Caco-2 (cell line): ENCODE measurements at regions not wholly inside any gene's neighbourhood (a gene's known extent, or its start where the extent isn't known, plus 50 kb on each side); places are given as distances from the start of the nearest gene placed in this dataset.

Experiments used
- BruUV-seq: library from RNA; stranded (reverse); fragments of 400-500 nt; replicated peaks from 2 replicates; lab custom pipeline; 2021; lab: Mats Ljungman, UMichigan
- CTCF ChIA-PET: fragments of 300-600 bp; sonication (Branson Sonifier 250); formaldehyde crosslinking; loops from one replicate; lab custom pipeline; 2022; ENCODE audit warnings: antibody characterized with exemption; lab: Charles Lee
- POLR2A ChIA-PET: fragments of 300-600 bp; sonication (Branson Sonifier 250); formaldehyde crosslinking; loops from one replicate; lab custom pipeline; 2022; ENCODE audit warnings: antibody characterized with exemption; lab: Charles Lee
- DNase-seq, 2 experiments: peaks; one replicate each; pipeline versions ENCODE4 v3.0.0 to v3.0.0-alpha.2; 2020 to 2022
- H3K27me3 ChIP-seq: replicated peaks from 2 replicates; pipeline ENCODE4 v1.6.0; 2011; ENCODE audit warnings: low read length; ENCODE audit not compliant: control insufficient read depth, insufficient read depth
- H3K36me3 ChIP-seq: 2 replicates; pipeline ENCODE4 v1.5.1; 2011; ENCODE audit warnings: low read length; ENCODE audit not compliant: control insufficient read depth, insufficient read depth
- H3K4me1 ChIP-seq: fragments of 250-450 bp; sonication (Bioruptor Pico); 2 replicates; pipeline ENCODE4 v1.5.1; 2020; ENCODE audit warnings: mild to moderate bottlenecking
- H3K4me3 ChIP-seq: 2 replicates; pipeline ENCODE4 v1.5.1; 2011; ENCODE audit warnings: low read depth, mild to moderate bottlenecking, control low read depth, low read length
- H3K9me3 ChIP-seq: fragments of 250-450 bp; sonication (Bioruptor Pico); 2 replicates; pipeline ENCODE4 v1.5.1; 2020; ENCODE audit warnings: mild to moderate bottlenecking, moderate library complexity
- H3K27ac Mint-ChIP-seq: one replicate; pipeline ENCODE4 v1.8.0; 2022; ENCODE audit warnings: mixed read lengths; ENCODE audit not compliant: unreplicated experiment
- H3K27me3 Mint-ChIP-seq: one replicate; pipeline ENCODE4 v1.8.0; 2022; ENCODE audit warnings: mixed read lengths; ENCODE audit not compliant: insufficient read depth, unreplicated experiment
- H3K36me3 Mint-ChIP-seq: one replicate; pipeline ENCODE4 v1.8.0; 2022; ENCODE audit warnings: mild to moderate bottlenecking, mixed read lengths; ENCODE audit not compliant: insufficient read depth, unreplicated experiment
- H3K4me1 Mint-ChIP-seq: one replicate; pipeline ENCODE4 v1.8.0; 2022; ENCODE audit warnings: low read depth, mixed read lengths; ENCODE audit not compliant: unreplicated experiment
- H3K4me3 Mint-ChIP-seq: one replicate; pipeline ENCODE4 v1.8.0; 2022; ENCODE audit warnings: mild to moderate bottlenecking, moderate library complexity, mixed read lengths; ENCODE audit not compliant: unreplicated experiment
- H3K9me3 Mint-ChIP-seq: one replicate; pipeline ENCODE4 v1.8.0; 2022; ENCODE audit warnings: mixed read lengths; ENCODE audit not compliant: unreplicated experiment
- intact Hi-C: fragments of 100-400 bp; cut with micrococcal nuclease; formaldehyde crosslinking; loops from one replicate; pipeline ENCODE4 v1.10.0; 2022; ENCODE audit not compliant: unreplicated experiment
- TF ChIP-seq, protein P1 (sequence below), 2 experiments: fragments of 200-600 bp in 1 of 2; IDR thresholded peaks; 1 replicate in 1 of 2; 2 replicates in 1 of 2; pipeline versions ENCODE4 v1.5.1 to v1.8.0; 2011 to 2022; ENCODE audit warnings: antibody characterized with exemption in 1 of 2, control low read depth in 1 of 2, inconsistent platforms in 1 of 2, low read depth in 1 of 2, low read length in 1 of 2, mild to moderate bottlenecking in 1 of 2, moderate library complexity in 1 of 2; ENCODE audit not compliant: insufficient read depth in 1 of 2, severe bottlenecking in 1 of 2, unreplicated experiment in 1 of 2

GRCh38 chr5:175591293-175591692 is 66.6 kb upstream of the HRH2 start:
- Histone ChIP-seq H3K4me1 (no peaks in the 10 kb centered on the region), H3K27me3 (no peaks in the 10 kb centered on the region), H3K9me3 (no peaks in the 10 kb centered on the region), H3K4me3 (no peak overlapping the region), H3K36me3 (no peaks in the 10 kb centered on the region)
- TF ChIP-seq, protein P1, sequence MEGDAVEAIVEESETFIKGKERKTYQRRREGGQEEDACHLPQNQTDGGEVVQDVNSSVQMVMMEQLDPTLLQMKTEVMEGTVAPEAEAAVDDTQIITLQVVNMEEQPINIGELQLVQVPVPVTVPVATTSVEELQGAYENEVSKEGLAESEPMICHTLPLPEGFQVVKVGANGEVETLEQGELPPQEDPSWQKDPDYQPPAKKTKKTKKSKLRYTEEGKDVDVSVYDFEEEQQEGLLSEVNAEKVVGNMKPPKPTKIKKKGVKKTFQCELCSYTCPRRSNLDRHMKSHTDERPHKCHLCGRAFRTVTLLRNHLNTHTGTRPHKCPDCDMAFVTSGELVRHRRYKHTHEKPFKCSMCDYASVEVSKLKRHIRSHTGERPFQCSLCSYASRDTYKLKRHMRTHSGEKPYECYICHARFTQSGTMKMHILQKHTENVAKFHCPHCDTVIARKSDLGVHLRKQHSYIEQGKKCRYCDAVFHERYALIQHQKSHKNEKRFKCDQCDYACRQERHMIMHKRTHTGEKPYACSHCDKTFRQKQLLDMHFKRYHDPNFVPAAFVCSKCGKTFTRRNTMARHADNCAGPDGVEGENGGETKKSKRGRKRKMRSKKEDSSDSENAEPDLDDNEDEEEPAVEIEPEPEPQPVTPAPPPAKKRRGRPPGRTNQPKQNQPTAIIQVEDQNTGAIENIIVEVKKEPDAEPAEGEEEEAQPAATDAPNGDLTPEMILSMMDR (IDR thresholded peaks at IDR 0.05; ENCODE audit: insufficient read depth in 1 of 2, low read depth in 1 of 2, low read length in 1 of 2, severe bottlenecking in 1 of 2, unreplicated experiment in 1 of 2), result no peak
- Mint-ChIP-seq H3K4me3 (no peak overlapping the region), H3K4me1 (no peaks in the 10 kb centered on the region), H3K36me3 (no peaks in the 10 kb centered on the region), H3K27ac (no peak overlapping the region), H3K27me3 (peaks cover 14% of the 10 kb centered on the region), H3K9me3 (peaks cover 15% of the 10 kb centered on the region)
- no peak for DNase-seq
- intact Hi-C loops, result no loop called here
- POLR2A ChIA-PET, result no interaction called here
- CTCF ChIA-PET, result no interaction called here
- BruUV-seq, result no TSS peak

GRCh38 chr5:175593794-175594193 is 64.1 kb upstream of the HRH2 start:
- Mint-ChIP-seq H3K27ac (no peak overlapping the region), H3K36me3 (no peaks in the 10 kb centered on the region), H3K9me3 (peaks cover 15% of the 10 kb centered on the region), H3K4me1 (no peaks in the 10 kb centered on the region), H3K27me3 (peaks cover 14% of the 10 kb centered on the region), H3K4me3 (no peak overlapping the region)
- Histone ChIP-seq H3K36me3 (no peaks in the 10 kb centered on the region), H3K4me3 (no peak overlapping the region), H3K4me1 (no peaks in the 10 kb centered on the region), H3K9me3 (no peaks in the 10 kb centered on the region), H3K27me3 (no peaks in the 10 kb centered on the region)
- BruUV-seq, result no TSS peak
- ChIA-PET CTCF (interaction anchor here (0.7 kb wide), 1 partner anchor 29 kb away, joined by 4 read pairs; no protein-coding TSS in a partner anchor), POLR2A (no interaction called here)
- TF ChIP-seq, protein P1 (IDR thresholded peaks at IDR 0.05; ENCODE audit: insufficient read depth in 1 of 2, low read depth in 1 of 2, low read length in 1 of 2, severe bottlenecking in 1 of 2, unreplicated experiment in 1 of 2), result no peak
- no peak for DNase-seq
- intact Hi-C loops, result no loop called here

DNA sequence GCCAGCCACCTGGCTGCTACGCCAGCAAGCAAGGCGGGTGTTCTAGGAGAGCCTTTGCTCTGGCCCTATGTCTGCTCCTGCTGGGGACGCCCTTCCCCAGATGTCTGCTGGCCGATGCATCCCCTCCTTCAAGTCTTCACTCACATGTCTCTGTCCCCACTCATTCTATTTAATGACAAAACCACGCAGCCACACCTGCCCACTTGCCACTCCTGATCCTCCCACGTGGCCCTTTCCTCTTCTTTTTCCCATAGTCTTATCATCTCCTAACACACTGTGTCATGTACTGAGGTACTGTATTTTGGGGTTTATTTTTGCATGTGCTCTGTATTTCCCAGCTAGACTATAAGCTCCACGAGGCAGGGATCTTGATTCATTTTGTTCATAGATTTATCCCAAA is 62.0 kb upstream of the HRH2 start:
- H3K4me1 ChIP-seq, result no peaks in the 10 kb centered on the region
- no peaks in the 10 kb centered on the region for H3K9me3 ChIP-seq
- H3K36me3 Mint-ChIP-seq, result no peaks in the 10 kb centered on the region
- BruUV-seq, result no TSS peak
- ChIA-PET POLR2A (no interaction called here), CTCF (no interaction called here)
- H3K4me3 Mint-ChIP-seq, result no peak overlapping the region
- DNase-seq, result no peak
- peaks cover 14% of the 10 kb centered on the region for H3K27me3 Mint-ChIP-seq
- peaks cover 15% of the 10 kb centered on the region for H3K9me3 Mint-ChIP-seq
- no peaks in the 10 kb centered on the region for H3K27me3 ChIP-seq
- intact Hi-C loops, result no loop called here
- H3K4me3 ChIP-seq, result no peak overlapping the region
- no peaks in the 10 kb centered on the region for H3K4me1 Mint-ChIP-seq
- TF ChIP-seq, protein P1 (IDR thresholded peaks at IDR 0.05; ENCODE audit: insufficient read depth in 1 of 2, low read depth in 1 of 2, low read length in 1 of 2, severe bottlenecking in 1 of 2, unreplicated experiment in 1 of 2), result no peak
- H3K36me3 ChIP-seq, result no peaks in the 10 kb centered on the region
- H3K27ac Mint-ChIP-seq, result no peak overlapping the region
